HG02798 (cell line): ENCODE measurements at regions not wholly inside any gene's neighbourhood (a gene's known extent, or its start where the extent isn't known, plus 50 kb on each side); places are given as distances from the start of the nearest gene placed in this dataset.

Experiments used
- ATAC-seq: cut with Tn5 transposase; IDR thresholded peaks from one replicate; pipeline ENCODE4 v1.9.1; 2021; ENCODE audit warnings: mild to moderate bottlenecking; ENCODE audit not compliant: unreplicated experiment, poor library complexity

GRCh38 chr7:130986261-130986690 lies 252.3 kb upstream of the KLF14 start:
- ATAC-seq: no peak

GRCh38 chr7:130987092-130987491 lies 253.1 kb upstream of the KLF14 start:
- ATAC-seq: no peak

GRCh38 chr7:130988443-130988842 lies 254.4 kb upstream of the KLF14 start:
- no peak for ATAC-seq

GRCh38 chr7:130989101-130989795 lies 255.2 kb upstream of the KLF14 start:
- ATAC-seq: no peak

- ATAC-seq: no peak
Measured at GRCh38 chr7:130990178-130990832, 256.3 kb upstream of the KLF14 start.

- no peak for ATAC-seq
Measured at GRCh38 chr7:130993671-130994365, 259.8 kb upstream of the KLF14 start.

- ATAC-seq: no peak
Measured at GRCh38 chr7:130994378-130995115, 260.5 kb upstream of the KLF14 start.

- ATAC-seq: no peak
Measured at GRCh38 chr7:130995252-130996081, 261.5 kb upstream of the KLF14 start.

- ATAC-seq: no peak
Measured at GRCh38 chr7:130996205-130996832, 262.3 kb upstream of the KLF14 start.

- no peak for ATAC-seq
Measured at GRCh38 chr7:130996833-130997231, 262.8 kb upstream of the KLF14 start.

- no peak for ATAC-seq
Measured at GRCh38 chr7:130998993-130999602, 265.1 kb upstream of the KLF14 start.

GRCh38 chr7:130999926-131000325 lies 265.9 kb upstream of the KLF14 start:
- no peak for ATAC-seq

GRCh38 chr7:131000389-131000788 lies 266.4 kb upstream of the KLF14 start:
- ATAC-seq: no peak

GRCh38 chr7:131000873-131001272 lies 266.9 kb upstream of the KLF14 start:
- no peak for ATAC-seq

GRCh38 chr7:131002600-131002999 lies 268.6 kb upstream of the KLF14 start:
- no peak for ATAC-seq

GRCh38 chr7:131003634-131004033 lies 269.6 kb upstream of the KLF14 start:
- ATAC-seq: no peak

- no peak for ATAC-seq
Measured at GRCh38 chr7:131004371-131004770, 270.4 kb upstream of the KLF14 start.

GRCh38 chr7:131007439-131008330 lies 273.7 kb upstream of the KLF14 start:
- ATAC-seq: peak; percentile 56
